ENCODE measurements at regions not wholly inside any gene's neighbourhood (a gene's known extent, or its start where the extent isn't known, plus 50 kb on each side); places are given as distances from the start of the nearest gene placed in this dataset.

DNA sequence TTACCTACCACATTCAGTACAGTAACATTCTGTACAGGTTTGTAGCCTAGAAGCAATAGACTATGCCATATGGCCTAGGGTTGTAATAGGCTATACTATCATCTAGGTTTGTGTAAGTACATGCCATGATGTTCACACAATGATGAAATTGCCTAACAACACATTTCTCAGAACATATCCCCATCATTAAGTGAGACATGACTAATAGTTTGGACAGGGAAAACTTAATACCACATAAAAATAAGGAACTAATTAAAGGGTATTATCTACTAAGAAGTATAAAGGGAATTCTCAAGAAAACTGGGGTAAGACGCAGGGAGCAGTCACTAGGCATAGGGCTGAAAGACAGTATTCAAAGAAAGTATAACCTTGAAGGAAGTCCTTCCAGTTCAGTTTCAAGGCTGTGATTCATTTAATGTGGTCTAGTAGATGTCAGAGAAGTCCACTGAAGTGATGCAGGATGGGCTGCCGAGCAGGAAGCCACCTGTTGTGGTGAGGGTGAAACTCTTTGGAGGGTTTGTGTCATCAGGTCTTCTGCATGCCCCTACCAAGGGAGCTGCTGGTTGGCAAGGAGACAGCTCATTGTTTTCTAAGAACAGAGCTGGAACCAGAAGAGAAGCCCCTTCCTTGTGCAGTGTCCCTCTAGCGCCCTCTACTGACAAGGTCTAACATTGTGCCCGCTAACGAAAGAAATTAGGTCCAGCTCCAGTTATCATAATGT is 122.9 kb downstream of the OLFM4 start:
- no peak overlapping the region for H2BK5ac ChIP-seq (ENCODE audit: low read depth, low read length)
- H2AFZ ChIP-seq (ENCODE audit: low read length), result no peak overlapping the region
- H2BK20ac ChIP-seq (ENCODE audit: low read length), result no peak overlapping the region
- no peaks in the 10 kb centered on the region for H3K9me3 ChIP-seq (ENCODE audit: insufficient read depth in 2 of 2, low read depth in 1 of 2, low read length in 1 of 2)
- no peak overlapping the region for H2AK5ac ChIP-seq (ENCODE audit: low read depth, low read length)
- ChIA-PET POLR2A (ENCODE audit: partially characterized antibody) (interaction anchor here (0.7 kb wide), 1 partner anchor 513 kb away, joined by 3 read pairs; no protein-coding TSS in a partner anchor), CTCF (ENCODE audit: partially characterized antibody) (interaction anchor here (0.6 to 5.3 kb wide), 68 partner anchors 8 to 486 kb away, joined by 3 to 50 read pairs (median 4); partner anchors contain the start of gene PCDH8)
- no peak overlapping the region for H3K9ac ChIP-seq (replicated peaks in 1 of 4; ENCODE audit: extremely low read depth in 1 of 4, low read depth in 3 of 4, low read length in 3 of 4)
- H3K23ac ChIP-seq (ENCODE audit: insufficient read length), result no peak overlapping the region
- WGBS, 2 experiments (ENCODE audit: extremely low coverage in 1 of 2, insufficient coverage in 1 of 2, insufficient read length in 1 of 2, insufficient replicate concordance in 2 of 2, low coverage in 1 of 2, low lambda C conversion rate in 2 of 2, missing lambda C conversion rate in 1 of 2), result 27% methylated on average over 5 of the region's 5 CpGs; no CpG with 5 or more reads in 1 of the 2 experiments
- H3K79me1 ChIP-seq (ENCODE audit: low read depth, low read length), result no peaks in the 10 kb centered on the region
- H3K27ac ChIP-seq (ENCODE audit: low read depth, low read length), result no peak overlapping the region
- H3K4ac ChIP-seq (replicated peaks; ENCODE audit: insufficient read length, low read depth, low read length), result no peak overlapping the region
- no peak overlapping the region for H4K8ac ChIP-seq (ENCODE audit: extremely low read depth, insufficient read depth, low read length)
- no peak overlapping the region for H3K4me3 ChIP-seq (ENCODE audit: extremely low read depth in 1 of 4, insufficient read depth in 2 of 4, low read depth in 3 of 4, low read length in 4 of 4)
- no peaks in the 10 kb centered on the region for H3K36me3 ChIP-seq (ENCODE audit: control insufficient read depth in 2 of 4, insufficient read depth in 4 of 4, low read length in 3 of 4)
- no peak overlapping the region for H3K4me2 ChIP-seq (ENCODE audit: insufficient read depth in 1 of 2, low read depth in 2 of 2, low read length in 2 of 2)
- no peak overlapping the region for H4K91ac ChIP-seq (replicated peaks; ENCODE audit: insufficient read length, low read length)
- DNase-seq (ENCODE audit: low read depth in 1 of 2, low spot score in 2 of 2) (peak; percentile 27 to 78), FAIRE-seq (peak; percentile 89)
- no peaks in the 10 kb centered on the region for H3K23me2 ChIP-seq (ENCODE audit: low read depth, low read length)
- H3K27me3 ChIP-seq (replicated peaks in 1 of 4; ENCODE audit: control insufficient read depth in 3 of 4, extremely low read depth in 1 of 4, insufficient read depth in 3 of 4, low read length in 3 of 4), result no peaks in the 10 kb centered on the region
- no peaks in the 10 kb centered on the region for H3K79me2 ChIP-seq (ENCODE audit: control insufficient read depth in 1 of 2, insufficient read depth in 2 of 2, low read length in 2 of 2)
- no peaks in the 10 kb centered on the region for H3K4me1 ChIP-seq (replicated peaks in 1 of 4; ENCODE audit: control insufficient read depth in 3 of 4, insufficient read depth in 4 of 4, low read length in 3 of 4)
- no peak overlapping the region for H2BK15ac ChIP-seq (ENCODE audit: low read length)
- H3K14ac ChIP-seq (ENCODE audit: insufficient read length), result no peak overlapping the region
- no peak overlapping the region for H2BK12ac ChIP-seq (ENCODE audit: low read depth, low read length)
- H4K20me1 ChIP-seq (replicated peaks in 1 of 2; ENCODE audit: control insufficient read depth in 1 of 2, insufficient read depth in 2 of 2, low read length in 2 of 2), result no peaks in the 10 kb centered on the region
- H3K18ac ChIP-seq (ENCODE audit: extremely low read depth, low read length), result no peak overlapping the region
- no peak overlapping the region for H4K5ac ChIP-seq (ENCODE audit: insufficient read length, low read depth, low read length)
- no peak overlapping the region for H2BK120ac ChIP-seq (replicated peaks; ENCODE audit: low read depth, low read length)
- TF ChIP-seq, protein P1, sequence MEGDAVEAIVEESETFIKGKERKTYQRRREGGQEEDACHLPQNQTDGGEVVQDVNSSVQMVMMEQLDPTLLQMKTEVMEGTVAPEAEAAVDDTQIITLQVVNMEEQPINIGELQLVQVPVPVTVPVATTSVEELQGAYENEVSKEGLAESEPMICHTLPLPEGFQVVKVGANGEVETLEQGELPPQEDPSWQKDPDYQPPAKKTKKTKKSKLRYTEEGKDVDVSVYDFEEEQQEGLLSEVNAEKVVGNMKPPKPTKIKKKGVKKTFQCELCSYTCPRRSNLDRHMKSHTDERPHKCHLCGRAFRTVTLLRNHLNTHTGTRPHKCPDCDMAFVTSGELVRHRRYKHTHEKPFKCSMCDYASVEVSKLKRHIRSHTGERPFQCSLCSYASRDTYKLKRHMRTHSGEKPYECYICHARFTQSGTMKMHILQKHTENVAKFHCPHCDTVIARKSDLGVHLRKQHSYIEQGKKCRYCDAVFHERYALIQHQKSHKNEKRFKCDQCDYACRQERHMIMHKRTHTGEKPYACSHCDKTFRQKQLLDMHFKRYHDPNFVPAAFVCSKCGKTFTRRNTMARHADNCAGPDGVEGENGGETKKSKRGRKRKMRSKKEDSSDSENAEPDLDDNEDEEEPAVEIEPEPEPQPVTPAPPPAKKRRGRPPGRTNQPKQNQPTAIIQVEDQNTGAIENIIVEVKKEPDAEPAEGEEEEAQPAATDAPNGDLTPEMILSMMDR (IDR thresholded peaks at IDR 0.05; ENCODE audit: control extremely low read depth in 1 of 3, insufficient read depth in 1 of 3, low read depth in 1 of 3, low read length in 3 of 3), result peak; percentile 45 to 93 (median 86)
- TF ChIP-seq SP4 (IDR thresholded peaks at IDR 0.05; ENCODE audit: low read length) (no peak), RAD21 (IDR thresholded peaks at IDR 0.05 in 1 of 2, conservative IDR thresholded peaks at IDR 0.05 in 1 of 2; ENCODE audit: low read depth in 2 of 2, low read length in 2 of 2) (peak; percentile 94 to 95), TAF7 (optimal IDR thresholded peaks at IDR 0.05; ENCODE audit: borderline replicate concordance, low read depth, low read length) (no peak)
- H3K56ac ChIP-seq (replicated peaks; ENCODE audit: insufficient read length, low read depth, low read length), result no peak overlapping the region
